Stimulated activated CD8-positive, alpha-beta memory T cell treated with anti-CD3 and anti-CD28 coated beads, Interleukin-15, amount 100 ng/mL, for 1 hour (primary cell): ENCODE measurements at regions not wholly inside any gene's neighbourhood (a gene's known extent, or its start where the extent isn't known, plus 50 kb on each side); places are given as distances from the start of the nearest gene placed in this dataset.

Source experiments
- DNase-seq: peaks from one replicate; pipeline ENCODE4 v3.0.0-alpha.2; 2020; ENCODE audit warnings: low read depth

DNA sequence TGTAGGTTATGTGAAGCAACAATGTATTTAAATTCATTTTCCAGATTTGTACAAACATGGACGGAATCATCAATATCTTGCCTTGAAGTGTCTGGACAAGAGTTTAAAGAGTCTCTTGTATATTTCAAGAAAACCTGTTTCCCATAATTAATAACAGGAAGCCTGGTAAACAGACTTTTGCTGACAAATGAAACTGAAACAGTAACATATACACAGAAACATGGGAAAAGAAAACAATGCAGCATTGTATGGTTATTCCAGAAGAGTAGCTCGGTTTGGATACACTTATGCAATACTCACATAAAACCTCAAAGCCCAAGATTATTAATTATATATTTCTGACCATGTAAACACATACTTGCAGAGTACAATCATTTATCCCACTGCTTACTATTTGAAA lies 265.5 kb downstream of the PTPRC start:
- no peak for DNase-seq

DNA sequence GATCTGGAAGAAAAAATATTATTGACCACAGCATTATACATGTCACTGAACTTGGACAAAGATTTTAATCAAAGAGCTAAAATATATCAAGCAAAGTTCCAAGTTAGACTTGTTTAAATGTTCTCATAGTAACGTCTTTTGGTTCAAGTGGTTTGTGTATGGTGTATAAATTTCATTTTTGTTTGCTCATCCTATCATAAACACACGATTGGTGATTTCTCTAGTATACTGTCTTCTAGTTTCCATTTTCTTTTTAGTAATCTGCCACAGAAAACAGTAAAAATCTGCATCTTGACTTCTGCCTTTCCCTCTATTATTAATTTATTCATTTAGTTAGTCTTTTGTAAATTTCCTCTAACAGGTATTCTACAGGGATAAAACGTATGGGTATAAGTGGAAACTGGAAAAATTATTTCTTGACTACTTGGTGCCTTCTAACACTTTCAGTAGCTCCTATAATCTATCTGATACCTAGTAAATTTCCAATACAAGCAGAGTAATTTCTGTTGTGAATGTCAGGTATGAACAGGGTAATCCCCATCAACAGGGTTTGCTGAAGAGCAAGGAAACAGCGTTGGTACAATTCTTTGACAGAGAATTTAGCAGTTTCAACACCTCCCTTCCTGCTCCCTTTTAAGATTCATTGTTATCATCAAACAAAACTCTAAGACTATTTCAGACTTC lies 268.0 kb downstream of the PTPRC start:
- no peak for DNase-seq

- DNase-seq: no peak
These were observed 268.5 kb downstream of the PTPRC start for GRCh38 chr1:198907423-198907746.

- DNase-seq: no peak
These were observed 270.2 kb downstream of the PTPRC start for GRCh38 chr1:198908995-198909394.

GRCh38 chr1:198909973-198910372 lies 271.1 kb downstream of the PTPRC start:
- DNase-seq: no peak

DNA sequence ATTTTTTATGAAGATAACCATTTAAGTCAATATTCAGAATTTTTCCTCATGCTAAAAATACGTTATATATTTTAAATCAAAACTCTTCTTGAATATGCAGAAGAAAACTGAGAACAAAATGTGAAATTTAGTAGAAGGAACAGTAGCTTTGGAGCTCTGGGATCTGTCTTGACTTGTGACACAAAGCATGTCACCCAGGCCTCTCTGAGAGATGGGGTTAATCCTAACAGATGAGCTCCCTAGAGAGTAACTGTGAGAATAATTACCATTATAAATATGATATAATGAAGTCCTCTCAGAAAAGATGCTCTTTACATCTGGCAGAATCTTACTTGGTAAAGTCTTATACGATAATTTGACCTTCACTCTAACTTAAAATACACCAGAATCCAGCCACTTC lies 272.0 kb downstream of the PTPRC start:
- DNase-seq: no peak

GRCh38 chr1:198912046-198912445 lies 273.2 kb downstream of the PTPRC start:
- no peak for DNase-seq

GRCh38 chr1:198913667-198914066 lies 274.8 kb downstream of the PTPRC start:
- no peak for DNase-seq

GRCh38 chr1:198915327-198916231 lies 276.7 kb downstream of the PTPRC start:
- DNase-seq: no peak

DNA sequence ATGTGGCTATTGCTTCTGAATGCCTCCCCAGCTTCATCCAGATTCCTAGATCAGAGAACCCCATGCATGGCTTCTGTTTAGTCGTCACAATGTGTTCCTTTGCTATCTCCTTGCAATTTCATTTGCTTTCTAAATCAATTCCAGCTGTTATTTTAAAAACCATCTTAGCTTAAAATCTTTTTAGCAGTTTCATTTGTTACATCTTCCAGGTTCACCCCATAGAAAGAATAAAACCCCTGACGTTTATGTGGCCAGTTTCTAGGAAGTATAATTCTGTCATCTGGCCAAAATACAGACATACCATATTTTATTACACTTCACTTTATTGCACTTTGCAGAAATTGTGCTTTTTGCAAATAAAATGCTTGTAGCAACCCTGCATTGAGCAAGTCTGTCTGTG lies 278.4 kb downstream of the PTPRC start:
- DNase-seq: no peak

DNA sequence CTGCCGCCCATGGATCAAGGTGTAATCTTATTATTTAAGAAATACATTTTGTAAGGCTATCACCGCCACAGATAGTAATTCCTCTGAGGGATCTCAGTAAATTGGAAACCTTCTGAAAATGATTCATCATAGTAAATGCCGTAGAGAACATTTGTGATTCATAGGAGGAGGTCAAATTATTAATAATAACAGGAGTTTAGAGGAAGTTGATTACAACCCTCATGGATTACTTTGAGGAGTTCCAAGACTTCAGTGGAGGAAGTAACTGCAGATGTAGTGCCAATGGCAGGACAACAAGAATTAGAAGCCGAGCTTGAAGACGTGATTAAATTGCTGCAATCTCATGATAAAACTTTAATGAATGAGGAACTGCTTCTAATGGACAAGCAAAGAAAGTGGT lies 280.1 kb downstream of the PTPRC start:
- no peak for DNase-seq

GRCh38 chr1:198919667-198920398 lies 281.0 kb downstream of the PTPRC start:
- no peak for DNase-seq

- DNase-seq: no peak
These were observed 284.0 kb downstream of the PTPRC start for GRCh38 chr1:198922638-198923430.

- no peak for DNase-seq
These were observed 285.2 kb downstream of the PTPRC start for GRCh38 chr1:198923993-198924392.

DNA sequence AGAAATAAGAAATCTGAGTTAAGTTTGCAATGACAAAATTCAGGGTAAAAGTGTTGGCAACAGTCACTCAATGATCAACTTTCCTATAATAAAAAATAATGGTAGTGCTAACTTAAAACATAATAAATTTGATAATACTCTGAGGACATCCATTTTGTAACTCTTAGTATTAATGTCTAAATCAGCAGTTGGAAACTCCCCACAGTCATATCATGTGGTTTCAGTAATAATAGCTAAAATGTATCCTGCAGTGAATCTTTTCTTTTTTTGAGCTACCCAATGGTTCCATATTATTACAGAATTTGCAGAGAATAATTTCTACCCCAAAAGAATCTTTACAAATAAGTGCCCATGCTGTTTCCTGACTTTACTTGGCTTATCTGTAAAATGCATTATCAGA lies 286.7 kb downstream of the PTPRC start:
- no peak for DNase-seq

DNA sequence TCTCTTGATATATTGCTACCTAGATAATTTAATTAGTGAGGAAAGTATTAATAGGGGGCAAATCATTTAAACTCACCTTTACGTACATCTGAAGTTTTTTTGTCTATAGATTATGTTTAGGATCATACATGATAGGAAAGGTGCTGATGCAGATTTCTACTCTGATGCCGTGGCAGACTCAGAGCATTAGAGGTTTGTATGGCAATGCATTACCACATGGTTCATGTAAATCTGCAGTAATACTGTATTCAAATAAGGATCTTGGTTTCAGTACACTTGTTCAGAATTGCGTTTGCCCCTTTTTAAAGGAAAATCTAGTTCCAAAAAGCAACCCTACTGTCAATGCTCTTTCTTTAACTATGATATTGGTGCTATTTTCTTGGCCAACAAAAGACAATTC lies 288.3 kb downstream of the PTPRC start:
- DNase-seq: no peak

GRCh38 chr1:198929111-198929604 lies 290.3 kb downstream of the PTPRC start:
- no peak for DNase-seq

- no peak for DNase-seq
These were observed 291.2 kb downstream of the PTPRC start for GRCh38 chr1:198929961-198930599.

DNA sequence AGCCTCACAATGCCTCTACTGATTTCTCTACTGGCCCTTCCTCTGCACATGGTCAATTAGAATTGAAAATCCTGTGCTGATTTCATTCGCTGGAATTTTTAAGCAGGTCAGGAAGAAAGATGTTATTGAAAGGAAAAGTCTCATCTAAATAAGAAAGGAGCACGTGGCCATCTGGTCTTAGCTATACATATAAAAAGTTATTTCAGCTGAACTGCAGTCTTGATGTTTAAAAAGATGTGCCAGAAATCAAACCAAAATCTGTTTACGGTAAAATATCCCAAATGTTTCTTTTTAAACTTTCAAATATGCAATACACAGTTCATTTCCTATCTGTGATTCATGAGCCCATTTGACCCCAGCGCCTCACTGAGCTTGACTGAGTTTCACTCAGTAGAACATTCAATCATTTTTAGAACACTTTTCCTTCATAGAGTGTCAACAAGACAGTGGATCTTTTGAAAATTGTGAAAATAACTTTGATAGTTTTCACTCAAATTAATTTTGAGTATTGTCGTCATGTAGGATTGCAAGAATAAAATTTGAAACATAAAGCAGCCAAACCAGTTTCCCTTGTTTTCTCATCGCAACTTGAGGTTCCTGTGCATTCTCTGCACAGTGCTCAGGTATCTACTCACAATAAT lies 293.6 kb downstream of the PTPRC start:
- DNase-seq: no peak

- no peak for DNase-seq
These were observed 294.8 kb downstream of the PTPRC start for GRCh38 chr1:198933515-198934222.
